CD4-positive, alpha-beta T cell treated with Interleukin-15 for 1 hour (primary cell): ENCODE measurements at regions not wholly inside any gene's neighbourhood (a gene's known extent, or its start where the extent isn't known, plus 50 kb on each side); places are given as distances from the start of the nearest gene placed in this dataset.

Experiments used
- DNase-seq: peaks from one replicate; pipeline ENCODE4 v3.0.0-alpha.2; 2020

- no peak for DNase-seq
Measured at GRCh38 chr3:25057379-25057778, 370.7 kb upstream of the RARB start.

- DNase-seq = no peak
Measured at GRCh38 chr3:25064681-25065080, 363.4 kb upstream of the RARB start.

- DNase-seq = no peak
Measured at GRCh38 chr3:25069970-25070369, 358.1 kb upstream of the RARB start.

DNA sequence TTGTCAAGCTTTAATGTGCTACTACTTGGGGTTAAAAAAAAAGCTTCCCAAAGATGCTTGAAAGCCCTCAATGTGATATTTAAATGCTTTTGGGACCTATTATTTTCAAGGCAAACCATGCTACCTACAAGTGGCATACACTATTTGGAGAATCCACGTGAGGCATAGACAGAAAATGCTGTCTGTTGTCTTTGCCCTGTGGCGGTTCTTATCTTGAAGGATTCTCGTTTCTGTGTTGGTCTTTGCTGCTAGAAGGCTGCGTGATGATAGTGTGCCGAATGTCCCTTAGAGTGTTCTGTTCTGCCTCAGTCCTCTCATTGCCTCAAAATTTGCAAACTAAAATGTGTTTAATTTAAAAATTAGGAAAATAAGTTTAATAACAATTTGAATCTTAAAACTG is 356.2 kb upstream of the RARB start:
- no peak for DNase-seq

DNA sequence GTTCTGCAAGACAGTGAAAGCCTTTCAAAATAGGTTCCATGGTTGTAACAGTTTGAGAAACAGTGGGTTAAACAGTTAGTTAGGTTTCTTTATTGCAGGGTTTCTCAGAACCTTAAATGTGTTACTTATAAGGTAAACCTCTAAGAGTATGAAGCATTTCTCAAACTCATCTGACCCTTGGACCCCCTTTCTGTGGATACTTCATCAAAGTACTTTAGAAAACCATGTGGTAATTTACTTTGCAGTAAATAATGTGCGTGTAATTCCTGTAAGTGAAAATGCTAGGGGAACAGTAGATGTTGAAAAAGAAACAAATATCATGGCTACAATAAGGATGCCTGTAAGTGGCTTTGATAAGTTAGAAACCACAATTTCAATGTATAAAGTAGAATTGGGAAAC is 354.6 kb upstream of the RARB start:
- DNase-seq = no peak

DNA sequence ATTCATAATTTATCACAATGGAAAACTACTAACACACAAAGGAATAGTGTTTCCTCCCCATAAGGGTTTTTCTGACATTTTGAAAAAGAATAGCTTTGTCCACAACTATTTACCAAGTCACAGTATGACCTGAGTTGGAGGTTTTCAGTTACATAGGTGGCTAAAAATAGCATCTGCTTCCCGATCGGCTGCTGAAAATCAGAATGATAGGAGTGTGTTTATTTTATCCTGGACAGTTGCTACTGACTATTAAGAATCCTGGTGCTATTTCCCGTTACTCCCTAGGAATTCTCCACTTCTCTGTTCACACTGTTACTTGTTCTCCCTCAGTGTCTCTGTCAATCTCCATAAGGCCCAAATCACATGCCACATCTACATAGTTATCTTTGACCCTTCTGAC is 353.9 kb upstream of the RARB start:
- DNase-seq = no peak

GRCh38 chr3:25080461-25080860 is 347.6 kb upstream of the RARB start:
- no peak for DNase-seq

DNA sequence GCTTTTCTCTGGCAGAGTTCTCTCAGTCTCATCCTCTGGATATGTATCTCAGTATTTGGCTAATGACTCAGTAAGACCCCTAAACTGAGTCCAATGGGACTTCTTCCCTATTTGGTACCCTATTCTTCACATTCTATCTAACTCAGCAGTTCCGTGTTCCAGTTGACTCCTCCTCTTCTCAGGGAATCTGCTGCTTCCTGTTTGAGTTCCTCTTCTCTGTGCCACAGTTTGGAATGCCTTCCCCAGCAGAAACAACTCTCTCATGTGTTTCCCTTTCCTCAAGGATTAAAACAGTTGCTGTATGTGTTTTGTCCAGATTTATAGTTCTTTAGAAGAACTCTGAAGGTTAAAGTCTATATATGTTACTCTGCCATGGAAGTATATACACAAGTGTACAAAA is 344.0 kb upstream of the RARB start:
- no peak for DNase-seq

GRCh38 chr3:25086721-25087120 is 341.3 kb upstream of the RARB start:
- no peak for DNase-seq

- DNase-seq = no peak
Measured at GRCh38 chr3:25088284-25088683, 339.8 kb upstream of the RARB start.

- DNase-seq = no peak
Measured at GRCh38 chr3:25090698-25091453, 337.2 kb upstream of the RARB start.

GRCh38 chr3:25091934-25092333 is 336.1 kb upstream of the RARB start:
- DNase-seq = no peak

GRCh38 chr3:25094932-25095685 is 333.0 kb upstream of the RARB start:
- no peak for DNase-seq

DNA sequence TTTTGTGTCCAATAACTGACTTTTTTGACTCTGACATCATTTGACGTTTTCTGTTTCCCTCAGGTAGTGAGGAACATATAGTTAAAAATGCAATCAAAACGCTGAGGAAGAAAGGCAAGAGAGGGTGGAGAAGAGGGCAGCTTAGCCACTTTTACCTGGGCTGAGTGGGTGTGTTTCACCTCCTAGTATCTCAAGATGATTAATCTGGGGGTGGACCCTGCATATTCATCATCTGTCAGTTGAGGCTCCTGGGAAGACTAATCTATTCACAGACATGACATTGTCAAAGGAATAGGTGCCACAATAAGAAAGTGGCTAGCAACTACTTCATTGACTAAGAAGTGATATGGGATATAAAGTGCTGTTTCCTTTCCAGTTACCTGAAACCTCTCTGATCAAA is 331.5 kb upstream of the RARB start:
- no peak for DNase-seq

DNA sequence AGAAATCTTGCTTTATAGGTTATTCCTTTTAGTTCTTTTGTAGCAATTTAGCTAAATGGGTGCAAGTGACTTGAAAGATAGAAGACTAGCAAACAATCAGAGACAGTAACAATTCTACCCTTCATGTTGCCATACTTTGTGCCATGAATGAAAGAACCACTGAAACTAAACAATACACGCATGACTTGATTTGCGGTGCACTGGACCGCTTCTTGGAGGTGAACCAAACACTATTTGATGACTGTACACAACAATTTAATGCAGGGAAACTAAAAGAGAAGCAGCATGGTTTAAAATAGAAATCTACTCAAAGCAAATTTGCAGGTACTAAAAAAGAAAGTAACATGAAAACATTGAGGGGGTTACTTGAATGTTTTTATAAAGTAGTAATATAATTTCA is 331.0 kb upstream of the RARB start:
- DNase-seq = no peak

GRCh38 chr3:25099666-25100065 is 328.4 kb upstream of the RARB start:
- DNase-seq = no peak

GRCh38 chr3:25103391-25103790 is 324.7 kb upstream of the RARB start:
- no peak for DNase-seq

DNA sequence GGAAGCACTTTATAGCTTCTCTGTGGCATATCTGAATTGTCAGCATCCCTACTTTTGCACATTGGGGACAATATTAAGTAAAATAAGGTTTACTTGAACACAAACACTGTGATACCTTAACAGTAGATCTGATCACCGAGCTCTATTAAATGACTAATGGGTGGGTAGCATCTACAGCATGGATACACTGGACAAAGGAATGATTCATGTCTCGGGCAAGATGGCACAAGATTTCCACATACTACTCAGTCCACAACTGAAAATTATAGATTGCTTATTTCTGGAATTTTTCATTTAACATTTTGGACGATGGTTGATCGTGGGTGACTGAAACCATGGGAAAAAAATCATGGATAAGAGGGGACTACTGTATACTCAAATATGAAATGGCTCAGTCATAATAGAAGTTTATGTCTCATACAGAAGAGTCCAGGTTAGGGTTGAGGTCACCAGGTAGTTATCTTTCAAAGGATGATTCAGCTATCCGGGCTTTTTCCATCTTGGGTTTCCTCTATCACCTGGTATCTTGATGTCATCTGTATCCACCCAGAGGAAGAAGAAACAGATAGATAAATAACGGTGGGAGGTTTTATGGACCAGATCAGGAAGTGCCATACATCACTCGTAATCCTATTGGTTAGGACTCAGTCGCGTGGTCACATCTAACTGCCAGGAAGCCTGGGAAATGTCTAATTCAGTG is 320.0 kb upstream of the RARB start:
- DNase-seq = no peak

- DNase-seq = no peak
Measured at GRCh38 chr3:25110642-25111041, 317.4 kb upstream of the RARB start.

DNA sequence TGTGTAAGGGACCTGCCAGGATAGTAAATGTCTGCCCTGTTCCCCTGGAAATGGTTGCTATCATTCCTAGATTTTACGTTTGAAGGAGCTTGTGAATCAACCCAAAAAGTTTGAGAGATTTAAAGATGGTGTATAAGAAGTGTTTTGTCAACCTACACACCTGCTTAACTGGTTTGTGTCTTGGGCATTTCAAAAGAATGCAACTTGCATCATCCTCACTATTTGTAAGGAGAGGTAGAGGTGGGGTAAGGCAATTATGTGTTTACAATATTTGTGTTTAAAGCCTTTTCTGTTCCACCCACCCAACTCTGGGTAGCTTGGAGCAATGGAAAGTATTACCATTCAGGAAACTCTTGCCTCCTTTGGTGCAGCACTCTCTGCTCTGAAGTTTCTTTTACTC is 314.2 kb upstream of the RARB start:
- no peak for DNase-seq

GRCh38 chr3:25114532-25114931 is 313.5 kb upstream of the RARB start:
- DNase-seq = no peak

- no peak for DNase-seq
Measured at GRCh38 chr3:25117005-25117593, 311.0 kb upstream of the RARB start.

DNA sequence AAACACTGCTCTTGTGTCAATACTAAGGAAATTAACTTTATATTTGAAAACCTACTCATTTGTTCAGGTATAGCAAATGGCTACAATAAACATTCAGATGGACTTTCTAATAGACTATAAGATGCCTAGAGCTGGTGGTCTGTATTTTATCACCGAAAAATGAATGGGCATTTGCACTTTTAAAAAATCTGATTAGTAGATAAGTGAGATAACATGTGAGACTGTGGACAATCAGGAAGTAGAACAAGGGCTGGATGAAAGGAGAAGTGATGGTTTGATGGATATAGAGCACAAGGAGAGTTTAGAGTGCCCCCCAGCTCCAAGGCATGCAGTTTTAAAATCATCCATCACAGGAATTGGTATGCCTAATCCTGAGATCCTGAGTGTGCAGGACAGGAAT is 308.4 kb upstream of the RARB start:
- DNase-seq = no peak

DNA sequence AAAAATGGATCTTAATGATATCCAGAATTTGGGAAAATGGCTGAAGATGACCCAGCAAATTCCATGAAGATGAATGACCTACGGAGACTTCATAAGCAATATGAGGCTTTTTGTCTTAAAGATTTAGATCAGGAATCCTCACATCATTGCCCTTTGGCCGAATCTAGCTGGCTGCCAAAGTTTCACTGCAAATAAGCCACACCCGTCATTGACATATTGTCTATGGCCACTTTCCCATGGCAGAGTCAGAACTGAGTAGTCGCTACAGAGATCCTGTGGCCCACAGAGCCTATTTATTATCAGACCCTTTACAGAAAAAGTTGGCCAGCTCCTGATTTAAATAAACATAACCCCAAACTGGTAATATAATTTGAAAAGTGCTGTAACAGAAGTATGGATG is 307.4 kb upstream of the RARB start:
- no peak for DNase-seq
